NCI-H146 treated with DMSO at 0.1 percent for 48 hours (cell line): ENCODE measurements at regions not wholly inside any gene's neighbourhood (a gene's known extent, or its start where the extent isn't known, plus 50 kb on each side); places are given as distances from the start of the nearest gene placed in this dataset.

Experiments used
- DNase-seq: peaks from one replicate; lab custom pipeline; 2025; ENCODE audit not compliant: unreplicated experiment; lab: John Stamatoyannopoulos, UW

DNA sequence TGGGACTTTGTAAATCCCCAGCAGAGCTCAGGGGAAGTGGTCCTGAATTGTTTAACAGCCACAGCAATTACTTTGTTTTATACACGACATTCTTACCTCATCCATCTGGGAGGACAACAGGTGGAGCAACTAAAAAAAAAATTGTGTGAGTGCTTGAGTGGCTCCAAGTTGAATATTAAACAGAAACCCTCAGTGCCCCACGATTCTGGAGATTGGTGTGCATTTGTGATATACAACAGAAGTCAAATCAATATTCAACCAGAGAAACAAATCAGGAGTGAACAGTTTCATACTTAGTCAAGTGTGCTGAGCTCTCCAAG is 204.8 kb downstream of the HAPSTR1 start:
- no peak for DNase-seq

DNA sequence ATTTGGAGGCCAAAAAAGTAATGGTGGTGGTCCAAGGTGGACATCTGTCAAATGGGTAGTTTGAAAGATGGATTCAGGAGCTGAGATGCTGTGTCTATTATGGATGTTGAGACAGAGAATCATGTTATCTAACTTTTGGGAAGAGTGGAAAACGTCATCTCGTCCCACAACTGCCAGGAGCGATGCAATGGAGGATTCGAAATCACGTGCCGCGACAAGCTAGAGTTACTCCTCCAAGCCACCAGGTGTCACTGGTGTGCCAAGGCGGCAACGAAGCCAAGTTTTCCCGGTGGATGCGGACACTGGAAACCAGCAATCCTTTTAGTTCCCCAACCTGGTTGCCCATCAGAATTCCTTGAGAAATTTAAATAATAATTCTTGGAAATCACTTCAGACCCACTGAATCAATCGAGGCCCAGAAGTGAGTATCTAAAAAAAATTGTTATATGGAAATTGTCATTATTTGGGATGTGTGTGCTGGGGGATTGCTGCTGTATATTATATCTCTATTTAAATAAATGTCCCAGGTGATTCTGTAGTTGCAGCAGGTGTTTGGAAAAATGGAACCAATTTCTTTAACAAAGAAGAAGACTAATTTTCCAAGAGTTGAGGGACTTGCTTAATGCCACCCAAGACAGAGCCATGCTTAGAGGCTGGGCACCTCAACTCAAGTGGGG is 206.1 kb downstream of the HAPSTR1 start:
- no peak for DNase-seq

DNA sequence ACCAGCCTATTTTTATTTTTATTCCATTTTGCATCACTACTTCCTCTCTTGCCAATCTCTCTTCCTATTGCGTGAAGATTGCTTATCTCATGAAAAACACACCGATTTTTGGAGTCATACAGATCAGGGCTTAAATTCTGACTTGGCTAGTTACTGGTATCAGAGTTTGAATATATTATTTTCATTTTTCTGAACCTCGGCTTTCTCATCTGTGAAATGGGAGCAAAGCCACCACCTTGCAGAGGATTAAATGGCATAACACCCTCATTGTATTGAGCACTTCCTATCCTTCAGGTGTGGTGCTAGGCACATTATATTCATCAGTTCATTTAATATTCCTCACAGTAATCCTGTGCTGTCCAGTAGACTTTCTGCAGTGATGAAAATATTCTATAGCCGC is 208.8 kb downstream of the HAPSTR1 start:
- no peak for DNase-seq

DNA sequence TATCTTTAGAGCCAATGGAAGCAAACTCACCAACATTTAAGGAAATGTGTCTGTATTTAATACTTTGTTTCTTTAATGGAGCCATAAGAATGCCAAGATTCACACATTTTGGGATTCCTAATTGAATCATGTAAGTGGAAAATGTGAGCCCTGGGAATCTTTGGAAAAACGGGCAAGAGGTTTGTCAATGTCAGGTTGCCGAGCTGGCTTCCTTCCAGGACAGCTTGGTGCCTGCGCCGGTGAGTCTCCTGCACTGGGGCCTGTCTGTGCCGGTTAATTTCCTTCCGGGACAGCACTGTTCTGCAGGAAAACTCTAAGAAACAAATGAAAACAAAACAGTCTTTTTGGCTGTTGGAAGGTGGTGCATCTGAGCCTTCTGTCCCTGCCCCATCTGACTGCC is 210.6 kb downstream of the HAPSTR1 start:
- no peak for DNase-seq

DNA sequence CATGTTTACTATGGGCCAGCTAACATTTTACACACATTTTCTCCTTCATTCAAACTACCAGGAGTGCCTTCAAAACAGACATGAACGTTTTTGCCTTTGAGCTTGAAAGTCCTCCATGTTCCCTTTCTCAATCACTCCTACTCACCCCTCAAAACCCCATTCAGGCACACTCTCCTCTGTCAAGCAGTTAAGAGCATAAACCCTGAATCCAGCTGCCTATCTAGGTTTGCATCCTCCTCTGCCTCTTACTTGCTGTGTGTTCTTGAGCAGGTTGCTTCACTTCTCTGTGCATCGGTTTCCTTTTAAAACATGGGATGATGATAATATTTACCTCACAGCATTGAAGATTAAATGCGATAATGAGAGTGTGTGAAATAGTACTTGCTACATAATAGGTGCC is 215.3 kb downstream of the HAPSTR1 start:
- DNase-seq: no peak

DNA sequence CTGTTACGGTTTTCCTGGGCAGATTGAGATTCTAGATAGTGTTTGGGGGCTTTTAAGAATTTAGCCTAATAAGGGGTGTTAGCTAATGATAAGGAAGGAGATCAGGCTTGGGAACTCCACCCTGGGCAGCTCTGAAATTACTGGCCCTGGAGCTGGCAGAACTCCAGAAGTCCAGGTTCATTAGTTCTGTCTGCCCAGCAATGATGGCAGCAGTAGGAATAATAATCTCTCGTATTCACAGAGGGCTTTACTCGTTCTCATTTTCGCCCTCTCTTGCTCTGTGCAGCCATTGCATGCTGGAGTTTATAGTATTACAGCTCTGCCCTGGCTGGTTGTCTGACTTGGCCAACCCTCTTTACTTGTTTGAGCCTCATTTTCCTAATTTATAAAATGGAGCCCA is 216.0 kb downstream of the HAPSTR1 start:
- no peak for DNase-seq

DNA sequence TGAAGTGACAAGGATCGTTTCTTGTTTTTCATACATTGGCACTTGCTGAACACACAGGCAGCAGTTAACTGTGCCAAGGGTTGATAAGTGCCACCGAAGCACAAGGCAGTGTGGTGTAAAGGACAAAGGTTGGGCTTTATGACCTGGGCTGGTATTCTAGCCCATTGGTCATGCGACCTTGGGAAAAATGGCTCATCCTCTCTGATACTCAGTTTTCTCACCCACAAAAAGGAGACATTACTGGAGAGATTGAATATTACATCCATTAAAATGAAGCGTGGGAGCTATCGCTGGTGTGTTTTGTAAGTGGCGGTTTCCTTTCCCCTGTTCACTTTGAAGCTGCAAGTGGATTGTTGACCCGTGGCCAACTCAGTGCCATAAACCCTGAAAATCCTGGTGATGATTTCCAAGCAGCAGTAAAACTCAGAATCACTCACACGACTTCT is 216.9 kb downstream of the HAPSTR1 start:
- no peak for DNase-seq

DNA sequence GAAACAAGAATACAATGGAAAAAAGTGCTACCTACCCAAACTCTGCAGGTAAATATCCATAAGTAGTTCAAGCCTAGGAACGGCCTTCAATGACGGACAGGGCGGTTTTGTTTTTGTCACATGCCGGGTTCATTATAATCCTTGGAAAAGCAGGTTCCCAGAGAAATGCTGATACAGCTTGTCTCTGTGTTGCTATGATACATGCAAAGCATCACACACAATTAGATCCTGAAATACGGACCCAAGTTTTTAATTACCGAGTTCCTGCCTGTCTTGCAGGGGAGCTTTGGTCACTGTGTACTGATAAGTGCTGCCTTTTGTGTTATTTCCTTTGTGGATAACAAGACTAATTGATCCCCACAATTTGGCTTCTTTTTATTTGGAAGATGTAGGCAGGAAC is 217.4 kb downstream of the HAPSTR1 start:
- DNase-seq: no peak

DNA sequence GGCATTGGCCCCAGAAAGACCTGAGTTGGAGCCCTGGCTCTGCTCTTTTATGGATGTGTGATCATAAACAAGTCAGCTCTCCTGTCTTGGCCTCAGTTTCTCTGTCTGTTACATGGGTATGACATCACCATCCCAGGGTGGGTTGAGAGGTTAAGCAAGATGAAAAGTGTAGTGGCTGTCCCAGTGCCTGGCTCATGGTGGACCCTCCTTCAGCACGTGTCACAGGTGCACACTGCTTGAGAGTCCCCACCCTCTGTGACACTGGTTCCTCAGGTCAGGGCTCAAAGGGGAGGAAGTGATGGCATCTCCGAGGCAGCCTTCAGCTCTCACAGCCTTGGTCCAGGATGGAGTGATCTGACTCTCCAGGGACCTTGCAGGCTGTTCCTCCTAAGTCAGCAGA is 218.4 kb downstream of the HAPSTR1 start:
- DNase-seq: no peak

DNA sequence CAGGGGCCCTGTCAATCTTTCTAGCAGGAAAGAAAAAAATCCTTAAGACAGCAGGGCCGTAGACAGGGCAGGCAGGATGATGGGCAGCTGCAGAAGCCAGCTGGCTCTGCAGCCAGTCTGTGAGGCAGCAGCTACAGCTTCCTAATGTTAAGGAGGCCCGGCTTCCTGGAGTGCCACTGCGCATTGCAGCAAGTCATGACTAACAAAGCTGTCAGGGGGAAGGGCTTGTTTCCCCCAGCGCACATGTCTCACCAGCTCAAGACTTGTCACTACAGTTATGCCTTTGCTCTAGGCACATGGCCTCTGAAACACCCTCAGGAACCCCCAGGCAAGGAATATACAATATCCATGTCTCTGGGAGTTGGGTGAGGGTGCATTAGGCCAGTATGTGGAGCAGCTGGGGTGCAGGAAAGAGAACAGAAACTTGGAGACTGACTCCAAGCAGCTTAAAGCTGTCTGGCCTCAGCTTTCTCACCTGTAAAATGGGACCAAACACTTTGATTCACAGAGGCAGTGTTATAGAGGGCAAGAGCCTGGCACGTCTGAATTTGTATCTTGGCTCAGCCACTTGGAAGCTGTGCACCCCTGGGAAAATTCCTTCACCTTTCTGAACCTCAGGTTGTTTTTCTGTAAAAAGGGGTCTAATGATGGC is 220.0 kb downstream of the HAPSTR1 start:
- DNase-seq: no peak

DNA sequence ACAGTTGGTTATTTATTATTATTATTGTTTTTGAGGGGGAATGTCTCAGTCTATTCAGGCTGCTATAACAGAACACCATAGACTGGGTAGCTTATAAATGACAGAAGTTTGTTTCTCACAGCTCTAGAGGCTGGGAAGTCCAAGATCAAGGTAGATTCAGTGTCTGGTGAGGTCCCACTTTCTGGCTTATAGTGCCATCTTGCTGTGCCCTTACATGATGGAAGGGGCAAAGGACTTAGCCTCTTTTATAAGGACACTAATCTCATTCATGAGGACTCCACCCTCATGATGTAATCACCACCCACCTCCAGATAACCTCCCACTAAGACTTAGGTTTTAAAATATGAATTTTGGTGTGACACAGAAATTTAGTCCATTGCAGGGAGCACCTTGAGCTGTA is 224.6 kb downstream of the HAPSTR1 start:
- no peak for DNase-seq

DNA sequence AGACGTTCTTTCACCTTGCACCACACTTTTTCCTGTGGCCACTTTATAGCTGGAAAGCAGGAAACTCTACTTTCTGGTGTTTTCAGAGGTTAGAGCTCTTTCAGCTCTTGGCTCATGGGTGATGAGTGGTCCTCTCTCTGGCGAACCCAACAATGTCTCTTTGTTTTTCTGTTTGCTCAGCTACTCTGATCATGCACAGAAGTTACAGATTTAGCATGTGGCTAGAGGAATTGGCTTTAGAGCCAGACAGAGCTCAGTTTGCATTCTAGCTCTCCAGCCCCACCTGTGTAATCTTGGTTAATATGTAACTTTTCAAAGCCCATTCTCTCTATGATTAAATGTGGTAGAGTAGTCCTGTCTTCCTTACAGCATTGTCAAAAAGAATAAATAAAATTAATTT is 225.2 kb downstream of the HAPSTR1 start:
- no peak for DNase-seq

DNA sequence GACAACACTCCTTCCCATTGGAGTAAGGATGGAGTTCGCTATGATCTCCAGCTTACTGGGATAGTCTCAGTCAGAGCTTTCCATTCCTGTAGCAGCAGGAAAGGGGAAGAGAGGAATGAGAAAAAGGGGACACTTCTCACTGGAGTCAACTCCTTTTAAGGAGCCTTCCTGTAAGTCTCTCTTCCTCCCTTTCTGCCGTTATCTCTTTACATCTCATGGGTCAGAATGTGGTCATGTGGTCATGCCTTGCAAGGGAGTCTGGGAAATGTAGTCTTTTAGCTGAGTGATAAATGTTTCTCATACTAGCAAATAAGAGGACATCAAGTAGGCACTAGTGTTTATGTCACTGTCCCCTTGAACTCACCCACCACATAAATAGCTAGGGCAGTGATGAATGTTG is 227.3 kb downstream of the HAPSTR1 start:
- no peak for DNase-seq

DNA sequence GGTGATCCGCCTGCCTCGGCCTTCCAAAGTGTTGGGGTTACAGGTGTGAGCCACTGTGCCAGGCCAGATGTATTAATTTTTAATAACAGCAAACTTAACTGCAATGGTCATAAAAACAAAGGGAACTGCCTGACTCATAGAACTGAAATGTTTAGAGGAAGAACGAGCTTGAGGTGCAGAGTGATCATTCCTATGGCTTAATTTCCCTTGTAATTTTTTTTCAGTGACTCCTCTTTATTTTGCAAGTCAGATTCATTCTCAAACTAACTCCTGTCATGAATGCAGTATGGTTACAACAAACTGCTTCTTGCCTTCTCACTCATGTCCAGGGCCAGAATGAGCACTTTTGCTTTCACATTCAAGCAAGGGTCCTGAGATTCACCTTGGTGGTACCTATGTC is 231.3 kb downstream of the HAPSTR1 start:
- DNase-seq: no peak

DNA sequence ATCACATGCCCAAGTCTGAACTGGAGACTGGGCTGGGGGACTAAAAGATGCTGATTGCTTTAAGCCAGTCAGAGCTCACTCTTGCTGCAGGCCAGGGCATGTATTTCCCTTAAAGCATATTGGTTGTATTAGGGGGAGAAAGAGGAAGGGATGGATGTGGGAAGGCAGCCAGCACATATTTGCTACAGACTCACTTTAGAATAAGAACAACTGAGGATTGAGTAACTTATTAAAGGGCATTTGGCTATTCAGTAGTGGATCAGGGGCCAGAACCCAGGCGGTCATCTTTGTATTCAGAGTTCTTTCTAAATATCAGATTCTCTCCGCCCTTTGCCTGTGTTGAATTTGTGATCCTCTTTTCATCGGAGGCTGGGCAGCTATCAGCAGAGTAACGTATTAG is 231.7 kb downstream of the HAPSTR1 start:
- DNase-seq: no peak

DNA sequence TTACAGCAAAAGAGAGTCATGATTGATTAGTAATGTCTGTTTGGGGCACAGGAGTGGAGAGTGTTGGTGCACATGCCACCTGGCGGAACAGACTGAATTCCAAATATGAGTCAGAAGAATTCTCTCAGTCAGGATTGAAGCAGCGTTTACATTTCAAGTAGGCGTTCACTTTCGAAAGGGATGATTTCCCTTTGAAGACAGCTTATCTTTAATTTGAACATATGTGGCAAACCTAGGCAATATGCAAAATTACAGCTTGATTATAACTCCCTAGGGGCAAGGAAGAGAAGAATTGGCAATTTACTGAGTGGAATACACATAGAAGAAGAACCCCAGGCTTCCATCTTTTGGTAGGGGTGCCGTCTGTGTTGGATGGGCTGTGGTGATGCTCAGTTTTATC is 235.8 kb downstream of the HAPSTR1 start:
- no peak for DNase-seq

DNA sequence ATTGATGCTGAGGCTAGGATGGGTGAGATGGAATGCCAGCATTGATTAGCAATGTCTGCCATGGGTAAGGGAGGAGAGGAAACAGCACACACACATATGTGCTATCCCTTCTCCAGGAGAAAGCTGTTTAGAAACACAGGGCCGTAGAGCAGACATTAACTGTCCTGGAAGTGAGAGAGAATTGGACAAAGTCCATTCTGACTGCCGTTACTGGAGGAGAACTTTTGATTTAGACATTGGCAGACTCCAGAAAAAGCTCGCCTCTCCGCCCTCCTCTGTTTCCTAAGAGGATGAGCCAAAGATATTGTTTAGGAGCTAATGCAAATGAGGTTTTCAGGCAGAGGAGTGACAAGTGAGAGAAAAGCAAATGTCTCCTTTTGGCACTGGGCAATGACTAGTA is 237.0 kb downstream of the HAPSTR1 start:
- no peak for DNase-seq

DNA sequence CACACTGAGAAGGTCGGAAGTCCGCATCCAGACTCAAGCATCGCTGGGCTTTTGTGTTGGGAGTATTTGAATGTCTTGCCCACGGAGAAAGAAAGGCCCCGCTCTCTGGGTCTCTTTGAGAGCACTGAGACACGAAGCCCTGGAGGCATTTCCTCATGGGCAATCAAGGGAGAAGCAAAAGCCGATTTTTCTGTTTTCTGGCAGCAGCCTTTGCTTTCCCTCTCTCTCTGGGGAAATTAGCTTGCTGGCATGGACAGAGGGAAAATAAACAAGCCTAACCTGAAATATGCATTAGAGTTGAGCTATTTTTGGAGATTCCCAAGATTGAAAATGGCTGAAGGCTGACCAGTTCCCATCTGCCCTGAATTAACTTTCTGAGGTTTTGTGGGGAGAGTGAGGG is 238.7 kb downstream of the HAPSTR1 start:
- no peak for DNase-seq

DNA sequence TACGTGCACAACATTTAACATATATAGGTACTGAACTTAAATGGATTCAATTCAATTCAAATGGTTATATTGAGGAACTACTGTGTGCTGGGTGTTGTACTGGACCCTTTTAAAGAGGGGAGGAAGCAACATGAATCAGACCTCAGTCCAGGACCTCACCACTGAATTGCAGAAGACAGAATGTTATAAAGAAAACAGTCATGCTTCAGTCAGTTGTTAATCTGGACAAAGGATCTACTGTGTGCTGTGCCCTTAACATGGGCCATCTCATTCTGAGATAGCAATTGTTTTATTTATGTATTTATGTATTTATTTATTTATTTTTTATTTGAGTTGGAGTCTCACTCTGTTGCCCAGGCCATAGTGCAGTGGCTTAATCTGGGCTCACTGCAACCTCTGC is 240.1 kb downstream of the HAPSTR1 start:
- no peak for DNase-seq

DNA sequence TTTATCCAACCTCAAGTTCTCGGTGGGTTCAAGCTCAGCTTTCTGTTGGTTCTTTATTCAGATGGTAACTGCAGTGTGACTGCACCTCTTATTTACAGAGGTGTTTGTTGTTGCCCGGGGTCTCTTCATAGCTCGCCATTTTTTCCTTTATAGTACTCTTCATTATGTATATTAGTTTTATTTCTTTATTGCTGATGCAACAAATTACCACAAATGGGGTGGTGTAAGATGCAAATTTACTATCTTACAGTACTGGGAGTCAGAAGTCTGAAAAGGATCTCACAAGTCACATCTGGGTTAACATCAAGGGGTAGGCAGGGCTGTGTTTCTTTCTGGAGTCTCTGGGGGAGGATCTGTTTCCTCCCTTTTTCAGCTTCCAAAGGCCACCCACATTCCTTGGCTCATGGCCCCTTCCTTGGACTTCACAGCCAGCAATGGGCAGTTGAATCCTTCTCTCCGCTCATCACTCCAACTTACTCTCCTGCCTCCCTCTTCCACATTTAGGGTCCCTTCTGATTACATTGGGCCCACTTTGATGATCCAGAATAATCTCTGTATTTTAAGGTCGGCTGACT is 241.2 kb downstream of the HAPSTR1 start:
- no peak for DNase-seq

DNA sequence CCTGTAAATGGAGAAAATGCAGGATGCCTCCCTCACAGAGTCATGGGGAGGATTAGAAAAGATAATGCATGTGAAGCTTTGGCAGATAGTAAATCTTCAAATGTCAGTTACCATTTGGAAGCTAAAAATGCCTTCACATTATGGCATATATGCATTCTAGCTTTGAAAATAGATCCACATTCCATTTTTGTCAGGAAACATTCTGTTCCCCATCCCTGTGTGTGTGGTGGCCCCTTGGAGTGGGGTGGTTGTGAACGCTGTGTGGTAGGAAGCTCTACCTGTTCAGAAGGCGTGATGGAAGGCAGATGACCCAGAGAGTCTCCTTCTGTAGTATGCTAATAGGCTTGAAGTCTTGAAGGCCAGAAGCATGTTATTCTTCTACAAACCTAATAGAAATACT is 242.0 kb downstream of the HAPSTR1 start:
- DNase-seq: no peak

DNA sequence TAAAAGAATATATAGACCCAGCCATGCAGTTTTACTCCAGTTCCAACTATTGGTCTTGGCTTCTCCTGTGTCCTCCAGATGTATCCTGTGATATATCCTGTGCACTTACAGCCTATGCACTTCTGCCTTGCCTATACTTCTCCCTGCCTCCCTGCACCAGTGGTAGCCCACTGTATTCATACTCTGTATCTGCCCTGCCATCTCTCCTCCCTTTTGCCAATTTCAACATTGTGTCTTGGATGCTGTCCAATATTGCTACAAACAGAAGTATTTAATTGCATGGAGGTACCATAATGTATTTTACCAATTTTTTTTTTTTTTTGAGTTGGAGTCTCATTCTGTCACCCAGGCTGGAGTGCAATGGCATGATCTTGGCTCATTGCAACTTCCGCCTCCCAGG is 242.7 kb downstream of the HAPSTR1 start:
- no peak for DNase-seq
